ENCODE measurements at regions not wholly inside any gene's neighbourhood (a gene's known extent, or its start where the extent isn't known, plus 50 kb on each side); places are given as distances from the start of the nearest gene placed in this dataset.

- no peak for TF ChIP-seq CTCF (conservative IDR thresholded peaks at IDR 0.05)
These were observed 107.4 kb downstream of the UTRN start for GRCh38 chr6:144392536-144392935.

More at GRCh38 chr6:144392536-144392935, 107.4 kb downstream of the UTRN start:
- Mint-ChIP-seq H3K4me1 (peaks cover 20 to 22% of the 10 kb centered on the region in 2 experiments), H3K27ac (no peak overlapping the region), H3K27me3 (ENCODE audit: low read depth) (no peaks in the 10 kb centered on the region), H3K9me3 (peaks cover 0 to 7% of the 10 kb centered on the region in 2 experiments; a peak in 4 of 5 replicates), H3K36me3 (ENCODE audit: insufficient read depth in 1 of 3, low read depth in 3 of 3) (peaks cover 2 to 10% (median 2%) of the 10 kb centered on the region in 3 experiments; a peak in 4 of 7 replicates), H3K4me3 (no peak overlapping the region)
- no peak overlapping the region for H3K56ac ChIP-seq (ENCODE audit: insufficient read length, low read depth, low read length)
- no peak overlapping the region for H2AK5ac ChIP-seq (ENCODE audit: insufficient read length, low read length)
- H3K23me2 ChIP-seq (ENCODE audit: insufficient read length, low read depth, low read length, poor library complexity, severe bottlenecking) = no peaks in the 10 kb centered on the region
- DNase-seq = no peak
- H2BK15ac ChIP-seq (ENCODE audit: low read depth, low read length) = no peak overlapping the region
- H4K91ac ChIP-seq (ENCODE audit: insufficient read length, low read depth, low read length) = no peak overlapping the region
- no peak overlapping the region for H2BK120ac ChIP-seq (ENCODE audit: low read depth, low read length, poor library complexity, severe bottlenecking)
- no peak overlapping the region for H3K14ac ChIP-seq (ENCODE audit: insufficient read depth, low read length)
- H4K20me1 ChIP-seq (ENCODE audit: control insufficient read depth, insufficient read depth, insufficient read length) = no peaks in the 10 kb centered on the region
- H3K4me1 ChIP-seq (ENCODE audit: insufficient read depth, low read length) = peaks cover 3% of the 10 kb centered on the region; the same call in 1 of the 2 replicates
- no peak overlapping the region for H4K5ac ChIP-seq (ENCODE audit: insufficient read length, low read depth, low read length)
- no CpG with 5 or more reads among the region's 1 CpG for WGBS (ENCODE audit: extremely low coverage, insufficient read length, low lambda C conversion rate)
- H3K4ac ChIP-seq (ENCODE audit: low read depth, low read length) = no peak overlapping the region
- H3K4me2 ChIP-seq (ENCODE audit: insufficient read depth, insufficient read length, low read length) = no peak overlapping the region
- no peak overlapping the region for H4K8ac ChIP-seq (replicated peaks; ENCODE audit: insufficient read length, low read depth, low read length)
- H3T11ph ChIP-seq (ENCODE audit: low read length) = no peak overlapping the region
- H3K23ac ChIP-seq (ENCODE audit: insufficient read length, low read depth, low read length) = no peak overlapping the region
- peaks cover 2% of the 10 kb centered on the region for H3K9me3 ChIP-seq (ENCODE audit: control insufficient read depth, low read depth, low read length)
- no peaks in the 10 kb centered on the region; the same call in 1 of the 2 replicates for H3K79me2 ChIP-seq (ENCODE audit: insufficient read depth, low read length)
- no peak overlapping the region for H3K18ac ChIP-seq (ENCODE audit: insufficient read length, low read depth, low read length)
- no peak overlapping the region for H2BK12ac ChIP-seq (ENCODE audit: insufficient read length, low read depth, low read length)
- no peak overlapping the region for H3K9ac ChIP-seq (ENCODE audit: extremely low read depth, insufficient read length, low read length)
- H3K27ac ChIP-seq (ENCODE audit: insufficient read length, low read depth, low read length) = no peak overlapping the region
- no peaks in the 10 kb centered on the region for H3K27me3 ChIP-seq (ENCODE audit: insufficient read depth, low read length)
- H2AFZ ChIP-seq (ENCODE audit: low read length) = no peak overlapping the region
- H2BK5ac ChIP-seq (ENCODE audit: insufficient read length, low read length) = no peak overlapping the region
- H2BK20ac ChIP-seq (ENCODE audit: low read depth, low read length, poor library complexity, severe bottlenecking) = no peak overlapping the region
- peaks cover 6% of the 10 kb centered on the region for H3K79me1 ChIP-seq (ENCODE audit: insufficient read depth, low read depth, low read length, poor library complexity, severe bottlenecking)

All from H9 (cell line).